ENCODE measurements at regions not wholly inside any gene's neighbourhood (a gene's known extent, or its start where the extent isn't known, plus 50 kb on each side); places are given as distances from the start of the nearest gene placed in this dataset.

GRCh38 chr1:88455621-88456256, 228.3 kb upstream of the PKN2 start:
- TF ChIP-seq CTCF (IDR thresholded peaks at IDR 0.05) = no peak
- Mint-ChIP-seq H3K4me3 (no peak overlapping the region), H3K9me3 (peaks cover 5% of the 10 kb centered on the region; the same call in 1 of the 2 replicates), H3K27me3 (ENCODE audit: insufficient read depth) (peaks cover 2% of the 10 kb centered on the region; the same call in 1 of the 2 replicates), H3K36me3 (ENCODE audit: low read depth) (no peaks in the 10 kb centered on the region), H3K4me1 (ENCODE audit: low read depth) (no peaks in the 10 kb centered on the region), H3K27ac (no peak overlapping the region)
- DNase-seq = no peak

- no peak for TF ChIP-seq CTCF (IDR thresholded peaks at IDR 0.05)
- peaks cover 2% of the 10 kb centered on the region; the same call in 1 of the 2 replicates for H3K27me3 Mint-ChIP-seq (ENCODE audit: insufficient read depth)
- DNase-seq = no peak
- H3K4me3 Mint-ChIP-seq = no peak overlapping the region
- no peak overlapping the region for H3K27ac Mint-ChIP-seq
- peaks cover 5% of the 10 kb centered on the region; the same call in 1 of the 2 replicates for H3K9me3 Mint-ChIP-seq
- no peaks in the 10 kb centered on the region for H3K36me3 Mint-ChIP-seq (ENCODE audit: low read depth)
- no peaks in the 10 kb centered on the region for H3K4me1 Mint-ChIP-seq (ENCODE audit: low read depth)
Observed at GRCh38 chr1:88457197-88457596, 226.9 kb upstream of the PKN2 start.

GRCh38 chr1:88461007-88461406, 223.1 kb upstream of the PKN2 start:
- H3K27ac Mint-ChIP-seq = no peak overlapping the region
- TF ChIP-seq CTCF (IDR thresholded peaks at IDR 0.05) = no peak
- no peak for DNase-seq
- H3K36me3 Mint-ChIP-seq (ENCODE audit: low read depth) = no peaks in the 10 kb centered on the region
- H3K27me3 Mint-ChIP-seq (ENCODE audit: insufficient read depth) = peaks cover 6% of the 10 kb centered on the region; the same call in 1 of the 2 replicates
- peaks cover 3% of the 10 kb centered on the region; the same call in 1 of the 2 replicates for H3K9me3 Mint-ChIP-seq
- H3K4me1 Mint-ChIP-seq (ENCODE audit: low read depth) = no peaks in the 10 kb centered on the region
- no peak overlapping the region for H3K4me3 Mint-ChIP-seq

GRCh38 chr1:88462096-88462487, 222.0 kb upstream of the PKN2 start:
- no peak for DNase-seq
- H3K9me3 Mint-ChIP-seq = peaks cover 9% of the 10 kb centered on the region; the same call in 1 of the 2 replicates
- H3K27me3 Mint-ChIP-seq (ENCODE audit: insufficient read depth) = peaks cover 6% of the 10 kb centered on the region; the same call in 1 of the 2 replicates
- no peak overlapping the region for H3K27ac Mint-ChIP-seq
- no peak overlapping the region for H3K4me3 Mint-ChIP-seq
- H3K36me3 Mint-ChIP-seq (ENCODE audit: low read depth) = no peaks in the 10 kb centered on the region
- no peak for TF ChIP-seq CTCF (IDR thresholded peaks at IDR 0.05)
- no peaks in the 10 kb centered on the region for H3K4me1 Mint-ChIP-seq (ENCODE audit: low read depth)

- H3K4me1 Mint-ChIP-seq (ENCODE audit: low read depth) = no peaks in the 10 kb centered on the region
- TF ChIP-seq CTCF (IDR thresholded peaks at IDR 0.05) = no peak
- H3K9me3 Mint-ChIP-seq = peaks cover 12% of the 10 kb centered on the region
- no peaks in the 10 kb centered on the region for H3K36me3 Mint-ChIP-seq (ENCODE audit: low read depth)
- no peak overlapping the region for H3K27ac Mint-ChIP-seq
- no peak for DNase-seq
- H3K27me3 Mint-ChIP-seq (ENCODE audit: insufficient read depth) = peaks cover 6% of the 10 kb centered on the region; the same call in 1 of the 2 replicates
- peak overlapping the region; percentile 54 for H3K4me3 Mint-ChIP-seq
Observed at GRCh38 chr1:88462488-88463261, 221.4 kb upstream of the PKN2 start.
